ENCODE measurements at regions not wholly inside any gene's neighbourhood (a gene's known extent, or its start where the extent isn't known, plus 50 kb on each side); places are given as distances from the start of the nearest gene placed in this dataset.

DNA sequence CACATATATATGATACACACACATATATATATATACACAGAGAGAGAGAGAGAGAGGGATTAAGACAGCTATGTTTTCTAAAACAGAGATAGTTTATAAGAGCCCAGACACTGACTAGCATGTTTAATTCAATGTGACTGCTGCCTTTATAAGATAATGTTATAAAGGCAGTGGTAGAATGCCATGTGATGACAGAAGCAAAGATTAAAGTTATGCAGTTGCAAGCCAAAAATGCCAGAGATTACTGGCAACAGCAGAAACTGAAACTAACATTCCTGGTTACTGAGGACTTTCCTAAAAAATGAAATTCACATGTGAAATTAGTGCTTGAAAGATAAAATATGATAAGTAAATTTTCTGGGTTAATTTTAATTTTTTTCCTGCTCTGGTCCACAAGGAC lies 1888.9 kb downstream of the LRRC4C start:
- Histone ChIP-seq H4K20me1 (ENCODE audit: insufficient read depth, low read length) (no peaks in the 10 kb centered on the region), H3K4me1 (ENCODE audit: insufficient read depth, low read length, poor library complexity, severe bottlenecking) (no peaks in the 10 kb centered on the region), H3K4me2 (ENCODE audit: low read length) (no peak overlapping the region), H3K4me3 (ENCODE audit: low read depth, low read length, poor library complexity, severe bottlenecking) (no peak overlapping the region), H3K79me2 (ENCODE audit: insufficient read depth, low read depth, low read length) (no peaks in the 10 kb centered on the region), H3K9me3 (ENCODE audit: low read length) (peaks cover 3% of the 10 kb centered on the region; the same call in 1 of the 2 replicates), H2AFZ (ENCODE audit: low read length) (no peak overlapping the region), H3K27ac (ENCODE audit: low read depth, low read length, poor library complexity, severe bottlenecking) (no peak overlapping the region), H3K9me2 (ENCODE audit: insufficient read depth, low read length) (no peaks in the 10 kb centered on the region), H3K36me3 (ENCODE audit: insufficient read depth, low read length) (no peaks in the 10 kb centered on the region)
- POLR2A ChIA-PET: no interaction called here
- TF ChIP-seq, protein P1, sequence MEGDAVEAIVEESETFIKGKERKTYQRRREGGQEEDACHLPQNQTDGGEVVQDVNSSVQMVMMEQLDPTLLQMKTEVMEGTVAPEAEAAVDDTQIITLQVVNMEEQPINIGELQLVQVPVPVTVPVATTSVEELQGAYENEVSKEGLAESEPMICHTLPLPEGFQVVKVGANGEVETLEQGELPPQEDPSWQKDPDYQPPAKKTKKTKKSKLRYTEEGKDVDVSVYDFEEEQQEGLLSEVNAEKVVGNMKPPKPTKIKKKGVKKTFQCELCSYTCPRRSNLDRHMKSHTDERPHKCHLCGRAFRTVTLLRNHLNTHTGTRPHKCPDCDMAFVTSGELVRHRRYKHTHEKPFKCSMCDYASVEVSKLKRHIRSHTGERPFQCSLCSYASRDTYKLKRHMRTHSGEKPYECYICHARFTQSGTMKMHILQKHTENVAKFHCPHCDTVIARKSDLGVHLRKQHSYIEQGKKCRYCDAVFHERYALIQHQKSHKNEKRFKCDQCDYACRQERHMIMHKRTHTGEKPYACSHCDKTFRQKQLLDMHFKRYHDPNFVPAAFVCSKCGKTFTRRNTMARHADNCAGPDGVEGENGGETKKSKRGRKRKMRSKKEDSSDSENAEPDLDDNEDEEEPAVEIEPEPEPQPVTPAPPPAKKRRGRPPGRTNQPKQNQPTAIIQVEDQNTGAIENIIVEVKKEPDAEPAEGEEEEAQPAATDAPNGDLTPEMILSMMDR (conservative IDR thresholded peaks at IDR 0.05; ENCODE audit: low read length): no peak
- no peak for TF ChIP-seq EZH2phosphoT487 (IDR thresholded peaks at IDR 0.05; ENCODE audit: borderline replicate concordance, low read depth, low read length)
- intact Hi-C loops (cut with micrococcal nuclease; ENCODE audit: unreplicated experiment): no loop called here
- BruUV-seq (replicated peaks): no TSS peak
- no peak for DNase-seq (ENCODE audit: low spot score)
- CTCF ChIA-PET (ENCODE audit: unreplicated experiment): no interaction called here

DNA sequence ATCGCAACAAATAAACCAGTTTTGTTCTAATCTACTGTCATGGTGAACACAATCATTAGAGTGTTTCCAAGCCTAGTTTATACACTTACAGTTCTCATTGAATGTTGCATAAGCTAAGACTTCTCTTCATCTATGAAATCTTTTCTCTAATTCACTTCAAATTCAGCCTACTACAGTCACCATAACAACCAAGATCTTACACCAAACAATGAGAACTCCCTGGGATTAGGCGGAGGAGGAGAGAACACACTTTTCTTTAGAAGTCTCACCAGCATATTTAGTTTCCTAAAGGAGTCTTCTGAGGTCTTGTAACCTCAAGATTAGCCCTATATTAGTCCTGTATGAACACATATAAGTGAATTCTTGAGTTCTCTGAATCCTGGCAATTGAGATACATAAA lies 1889.7 kb downstream of the LRRC4C start:
- no peaks in the 10 kb centered on the region for H3K36me3 ChIP-seq (ENCODE audit: insufficient read depth, low read length)
- CTCF ChIA-PET (ENCODE audit: unreplicated experiment): no interaction called here
- H3K79me2 ChIP-seq (ENCODE audit: insufficient read depth, low read depth, low read length): no peaks in the 10 kb centered on the region
- no peak overlapping the region for H3K4me3 ChIP-seq (ENCODE audit: low read depth, low read length, poor library complexity, severe bottlenecking)
- intact Hi-C loops (cut with micrococcal nuclease; ENCODE audit: unreplicated experiment): no loop called here
- H3K9me2 ChIP-seq (ENCODE audit: insufficient read depth, low read length): no peaks in the 10 kb centered on the region
- TF ChIP-seq EZH2phosphoT487 (IDR thresholded peaks at IDR 0.05; ENCODE audit: borderline replicate concordance, low read depth, low read length): no peak
- TF ChIP-seq, protein P1 (conservative IDR thresholded peaks at IDR 0.05; ENCODE audit: low read length): no peak
- H4K20me1 ChIP-seq (ENCODE audit: insufficient read depth, low read length): no peaks in the 10 kb centered on the region
- peaks cover 3% of the 10 kb centered on the region; the same call in 1 of the 2 replicates for H3K9me3 ChIP-seq (ENCODE audit: low read length)
- BruUV-seq (replicated peaks): no TSS peak
- no peak overlapping the region for H3K4me2 ChIP-seq (ENCODE audit: low read length)
- no peak overlapping the region for H3K27ac ChIP-seq (ENCODE audit: low read depth, low read length, poor library complexity, severe bottlenecking)
- no peaks in the 10 kb centered on the region for H3K4me1 ChIP-seq (ENCODE audit: insufficient read depth, low read length, poor library complexity, severe bottlenecking)
- POLR2A ChIA-PET: no interaction called here
- H2AFZ ChIP-seq (ENCODE audit: low read length): no peak overlapping the region
- DNase-seq (ENCODE audit: low spot score): no peak

DNA sequence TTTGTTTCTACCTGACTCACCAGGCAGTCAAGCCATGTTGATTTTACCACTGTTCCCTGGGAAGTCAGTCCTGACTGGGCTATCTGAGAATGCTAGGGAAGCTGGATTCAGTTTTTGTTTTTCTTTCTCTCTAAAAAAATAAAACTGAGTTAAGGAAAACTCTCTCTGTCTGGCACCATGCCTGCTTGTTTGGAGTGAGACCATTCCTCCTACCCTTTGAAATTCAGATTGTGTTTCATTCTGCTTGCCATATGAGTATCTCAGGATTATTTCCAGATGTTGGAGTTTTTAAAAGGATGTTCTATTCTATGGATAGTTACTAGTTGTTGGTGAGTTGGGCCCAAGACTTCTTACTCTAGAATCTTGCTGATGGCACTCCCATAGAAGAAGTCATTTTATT lies 1917.0 kb downstream of the LRRC4C start:
- H3K36me3 ChIP-seq (ENCODE audit: insufficient read depth, low read length): no peaks in the 10 kb centered on the region
- H3K4me3 ChIP-seq (ENCODE audit: low read depth, low read length, poor library complexity, severe bottlenecking): no peak overlapping the region
- no peak overlapping the region for H3K4me2 ChIP-seq (ENCODE audit: low read length)
- TF ChIP-seq, protein P1 (conservative IDR thresholded peaks at IDR 0.05; ENCODE audit: low read length): no peak
- no peak for TF ChIP-seq EZH2phosphoT487 (IDR thresholded peaks at IDR 0.05; ENCODE audit: borderline replicate concordance, low read depth, low read length)
- no peaks in the 10 kb centered on the region for H3K79me2 ChIP-seq (ENCODE audit: insufficient read depth, low read depth, low read length)
- H3K27ac ChIP-seq (ENCODE audit: low read depth, low read length, poor library complexity, severe bottlenecking): no peak overlapping the region
- intact Hi-C loops (cut with micrococcal nuclease; ENCODE audit: unreplicated experiment): no loop called here
- H3K9me3 ChIP-seq (ENCODE audit: low read length): peaks cover 5% of the 10 kb centered on the region; the same call in 1 of the 2 replicates
- H3K9me2 ChIP-seq (ENCODE audit: insufficient read depth, low read length): no peaks in the 10 kb centered on the region
- H2AFZ ChIP-seq (ENCODE audit: low read length): no peak overlapping the region
- H4K20me1 ChIP-seq (ENCODE audit: insufficient read depth, low read length): no peaks in the 10 kb centered on the region
- ChIA-PET CTCF (ENCODE audit: unreplicated experiment) (no interaction called here), POLR2A (no interaction called here)
- DNase-seq (ENCODE audit: low spot score): no peak
- H3K4me1 ChIP-seq (ENCODE audit: insufficient read depth, low read length, poor library complexity, severe bottlenecking): no peaks in the 10 kb centered on the region
- BruUV-seq (replicated peaks): no TSS peak
